GM21515 (cell line): ENCODE measurements at regions not wholly inside any gene's neighbourhood (a gene's known extent, or its start where the extent isn't known, plus 50 kb on each side); places are given as distances from the start of the nearest gene placed in this dataset.

Experiments used
- ATAC-seq: cut with Tn5 transposase; IDR thresholded peaks from one replicate; pipeline ENCODE4 v1.9.1; 2021; ENCODE audit not compliant: unreplicated experiment

DNA sequence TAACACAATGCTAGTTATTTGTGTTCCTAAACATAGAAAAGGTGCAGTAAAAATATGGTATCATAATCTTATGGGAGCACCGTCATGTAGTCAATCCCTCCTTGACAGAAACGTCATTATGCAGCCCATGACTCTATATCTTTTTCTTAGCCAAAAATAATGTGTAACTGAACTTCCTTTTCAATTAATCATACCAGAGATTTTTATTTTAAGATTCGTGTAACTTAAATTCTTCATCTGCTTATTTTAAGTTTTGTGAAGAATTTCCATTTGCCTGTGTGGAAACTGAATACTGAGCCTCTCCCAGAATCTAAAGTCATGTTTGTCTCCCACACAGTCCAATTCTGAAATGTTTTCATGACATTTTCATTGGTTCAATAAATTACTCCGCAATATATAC is 699.1 kb downstream of the KCNA4 start:
- no peak for ATAC-seq

DNA sequence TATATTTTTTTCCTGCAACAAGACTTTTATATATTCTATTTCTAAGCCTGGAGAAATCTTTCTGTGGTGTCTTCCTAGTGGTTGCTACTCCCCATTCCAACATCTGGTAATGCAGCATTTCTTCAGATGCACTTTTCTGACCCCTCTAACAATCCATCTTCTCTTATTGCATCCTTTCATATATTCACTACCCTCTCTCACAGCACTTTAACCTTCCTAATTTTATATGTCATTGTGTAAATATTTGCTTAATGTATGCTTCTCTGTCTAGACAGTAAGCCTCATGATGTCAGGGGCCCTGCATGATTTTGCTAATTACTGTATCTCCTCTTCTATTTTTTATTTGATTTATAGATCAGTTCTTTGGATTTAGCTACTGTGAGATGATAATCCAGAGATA is 701.6 kb downstream of the KCNA4 start:
- ATAC-seq = no peak

DNA sequence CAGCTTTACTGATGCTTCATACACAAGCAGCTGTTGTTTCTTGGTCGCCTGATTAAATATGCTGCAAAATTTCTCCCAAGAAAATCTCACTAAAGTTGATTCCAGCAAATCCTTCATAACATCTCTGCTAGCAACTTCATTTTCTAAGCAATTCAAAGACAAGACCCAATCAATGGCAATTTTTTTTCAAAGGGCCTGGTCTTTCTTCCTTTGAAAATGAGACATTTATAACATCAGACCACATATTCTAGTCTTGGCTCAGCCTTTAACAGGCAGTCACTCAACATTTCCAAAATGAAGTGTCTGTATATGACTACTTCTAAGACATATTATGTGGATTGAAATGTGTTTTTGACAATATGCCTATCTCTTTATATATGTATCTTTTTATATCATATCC is 702.6 kb downstream of the KCNA4 start:
- no peak for ATAC-seq

DNA sequence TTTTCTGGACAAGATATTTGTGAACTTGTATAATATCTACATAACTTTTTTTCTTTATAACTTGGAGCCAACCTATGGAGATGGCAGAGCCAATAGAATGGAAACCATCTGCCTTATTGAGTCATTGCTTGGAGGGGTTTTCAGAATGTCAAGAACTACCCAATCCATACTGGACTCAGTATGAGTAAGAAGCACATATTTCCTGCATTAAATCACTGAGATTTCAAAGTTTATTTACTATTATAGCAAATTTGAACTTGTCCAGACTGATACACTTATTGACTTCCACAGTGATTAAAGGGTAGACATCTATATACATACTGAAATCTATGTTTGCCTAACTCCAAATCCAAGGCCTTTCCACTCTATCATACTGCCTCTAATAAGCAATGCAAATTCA is 704.0 kb downstream of the KCNA4 start:
- no peak for ATAC-seq

DNA sequence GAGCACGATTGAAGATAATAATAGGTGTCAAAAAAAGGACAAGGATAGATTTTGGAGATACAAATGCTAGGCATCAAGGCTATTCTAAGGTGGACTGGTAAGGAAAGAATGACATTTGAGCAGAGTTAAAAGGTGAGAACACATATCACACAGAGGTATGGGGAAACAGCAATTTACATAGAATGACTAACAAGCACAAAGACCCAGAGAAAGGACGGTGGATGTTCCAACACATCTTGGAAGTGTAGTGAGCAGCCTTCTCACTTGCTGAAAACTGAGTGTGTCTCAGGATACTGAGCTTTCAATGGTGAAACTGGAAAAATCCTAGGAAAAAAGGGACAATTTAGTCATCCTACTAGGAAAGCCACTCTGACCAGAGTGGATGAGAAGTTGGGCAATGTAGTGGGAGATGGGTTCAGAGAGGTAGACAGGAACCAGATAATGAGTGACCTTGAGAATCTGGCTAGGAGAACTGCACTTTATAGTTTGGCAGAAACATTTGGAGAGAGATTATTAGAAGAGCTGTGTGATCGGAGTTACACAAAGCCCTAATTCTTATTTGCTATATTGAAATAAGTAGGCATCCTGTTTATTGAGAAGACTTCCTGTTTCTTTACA is 706.0 kb downstream of the KCNA4 start:
- ATAC-seq = no peak

DNA sequence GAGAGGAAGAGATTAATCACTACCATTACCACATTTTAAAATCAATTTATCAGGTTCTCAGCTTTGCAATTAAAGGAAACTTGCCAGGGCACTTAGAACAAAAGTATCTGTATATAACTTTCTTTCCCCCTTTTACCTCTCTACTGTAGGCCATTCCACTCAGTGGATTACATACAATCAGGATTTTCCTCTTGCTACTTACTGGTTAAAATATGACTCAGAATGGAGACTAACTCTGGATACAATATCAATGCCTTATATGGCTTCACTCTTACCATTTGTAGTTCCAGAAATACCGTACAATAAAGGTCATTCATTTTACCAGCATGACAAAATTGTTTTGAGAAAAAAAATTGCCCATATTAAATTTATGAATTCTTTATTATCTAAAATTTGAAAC is 706.8 kb downstream of the KCNA4 start:
- no peak for ATAC-seq

DNA sequence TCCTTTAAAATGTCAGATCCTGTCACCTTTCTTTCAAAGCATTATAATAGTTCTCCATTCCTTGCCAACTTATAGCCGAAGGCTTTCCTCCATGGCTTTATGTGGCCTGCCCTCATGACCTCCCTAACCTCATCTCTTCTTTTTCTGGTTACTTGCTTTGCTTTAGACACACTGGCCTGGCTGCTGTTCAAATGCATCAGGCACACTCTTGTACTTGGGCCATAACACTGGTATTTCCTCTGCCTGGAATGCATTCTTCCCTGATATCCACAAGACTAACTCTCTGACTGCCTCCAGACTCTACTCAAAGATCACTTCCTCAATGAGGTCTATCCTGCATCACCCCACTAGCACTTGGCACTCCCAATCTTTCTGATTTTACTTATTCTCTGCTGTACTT is 710.3 kb downstream of the KCNA4 start:
- no peak for ATAC-seq

DNA sequence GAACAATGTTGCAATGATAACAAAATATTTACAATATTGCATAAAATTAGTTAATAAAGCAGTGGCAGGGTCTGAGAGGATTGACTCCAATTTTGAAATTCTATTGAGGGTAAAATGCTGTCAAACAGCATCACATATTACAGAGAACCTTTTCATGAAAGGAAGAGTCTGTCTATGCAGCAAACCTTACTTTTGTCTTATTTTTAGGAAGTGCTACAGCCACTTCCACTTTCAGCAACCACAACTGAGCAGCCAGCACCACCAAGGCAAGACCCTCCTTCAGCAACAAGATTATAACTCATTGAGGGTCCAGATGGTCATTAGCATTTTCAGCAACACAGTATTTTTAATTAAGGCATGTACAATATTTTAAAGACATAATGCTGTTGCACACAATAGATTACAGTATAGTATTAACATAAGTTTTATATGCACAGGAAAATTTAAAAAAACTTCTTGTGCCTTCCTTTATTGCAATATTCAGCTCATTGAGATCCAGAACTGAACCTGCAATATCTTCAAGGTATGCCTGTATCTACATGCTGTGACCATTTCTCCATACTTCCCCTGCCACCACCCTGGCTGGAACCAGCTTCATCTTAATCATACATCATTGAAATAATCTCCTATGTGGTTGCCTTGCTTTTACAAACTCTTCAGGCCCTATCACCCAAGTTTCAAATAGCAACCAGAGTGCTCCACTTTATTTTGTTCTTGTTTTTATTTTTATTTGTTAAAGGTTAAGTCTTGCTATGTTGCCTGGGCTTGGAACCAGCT is 711.2 kb downstream of the KCNA4 start:
- no peak for ATAC-seq

DNA sequence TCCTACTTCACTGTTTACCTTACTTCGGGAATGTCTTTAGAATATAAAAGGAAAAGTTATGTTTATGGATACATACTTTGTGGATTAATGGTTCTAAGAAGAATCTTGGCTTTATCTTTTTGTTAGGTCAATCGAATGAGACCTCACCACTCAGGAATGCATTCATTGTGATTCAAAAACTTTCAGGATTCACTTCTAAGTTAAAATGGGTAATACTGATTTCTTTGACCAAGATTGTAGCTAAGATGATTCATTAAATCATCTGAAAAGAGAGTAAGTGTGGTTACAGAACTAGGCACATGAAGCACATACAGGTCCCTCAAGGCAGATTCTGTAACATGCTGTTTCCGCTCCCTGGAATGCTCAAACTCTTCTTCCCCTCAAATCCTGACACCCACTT is 716.4 kb downstream of the KCNA4 start:
- no peak for ATAC-seq

DNA sequence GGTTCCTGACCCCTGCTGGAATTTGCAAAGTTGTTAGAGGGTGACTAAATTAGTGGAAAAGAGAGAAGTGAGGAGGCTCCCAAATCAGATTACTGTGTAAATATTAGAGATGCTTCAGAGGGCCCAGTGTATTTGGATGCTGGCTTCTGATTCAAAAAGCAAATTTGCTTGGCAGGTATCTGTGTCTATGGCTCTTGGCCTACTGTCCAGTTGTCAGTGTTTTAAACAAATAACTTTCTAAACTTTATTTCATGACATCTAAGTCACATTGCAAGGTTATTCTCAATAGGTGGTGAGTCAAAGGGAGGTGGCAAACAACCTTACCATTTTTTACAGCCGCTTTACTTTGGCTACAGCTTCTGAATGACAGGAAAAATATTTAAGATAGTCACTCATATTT is 720.1 kb downstream of the KCNA4 start:
- ATAC-seq = no peak

DNA sequence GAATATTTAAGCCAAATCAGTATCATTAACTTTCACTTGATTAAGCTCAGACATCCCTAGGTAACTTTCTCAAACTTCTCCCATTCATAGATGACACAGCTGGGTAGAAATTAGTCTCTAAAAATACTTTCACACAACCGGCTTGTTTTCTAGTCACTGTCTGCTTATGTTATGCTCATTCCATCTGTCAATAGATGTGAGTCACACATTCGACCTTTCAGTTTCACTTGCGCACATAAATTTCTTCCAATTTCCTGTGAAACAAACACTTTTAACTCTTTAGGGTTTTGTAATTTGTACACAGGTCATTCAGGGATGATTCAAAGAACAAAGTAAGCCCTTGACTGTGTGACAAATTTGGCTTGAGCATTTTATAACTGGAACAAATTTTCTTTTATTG is 723.0 kb downstream of the KCNA4 start:
- peak; percentile 90 for ATAC-seq

DNA sequence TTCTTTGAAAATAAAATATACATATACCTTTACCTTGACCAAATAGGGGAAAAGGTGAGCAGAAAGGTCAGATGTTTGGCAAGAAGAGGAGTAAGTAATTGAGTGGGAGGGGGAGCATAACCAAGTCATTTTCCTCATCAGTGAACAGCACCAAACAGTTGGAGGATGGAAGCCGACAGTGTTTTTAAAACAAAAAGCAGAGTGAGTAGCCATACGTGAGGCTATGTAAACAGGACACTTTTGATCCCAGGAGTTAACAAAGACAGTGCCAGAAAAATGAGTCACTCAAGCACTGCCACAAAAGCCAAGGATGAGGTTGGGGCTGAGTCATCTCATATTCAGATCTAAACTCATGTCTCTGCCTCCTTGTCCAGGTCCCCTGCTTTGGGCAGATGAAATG is 734.7 kb downstream of the KCNA4 start:
- ATAC-seq = no peak

DNA sequence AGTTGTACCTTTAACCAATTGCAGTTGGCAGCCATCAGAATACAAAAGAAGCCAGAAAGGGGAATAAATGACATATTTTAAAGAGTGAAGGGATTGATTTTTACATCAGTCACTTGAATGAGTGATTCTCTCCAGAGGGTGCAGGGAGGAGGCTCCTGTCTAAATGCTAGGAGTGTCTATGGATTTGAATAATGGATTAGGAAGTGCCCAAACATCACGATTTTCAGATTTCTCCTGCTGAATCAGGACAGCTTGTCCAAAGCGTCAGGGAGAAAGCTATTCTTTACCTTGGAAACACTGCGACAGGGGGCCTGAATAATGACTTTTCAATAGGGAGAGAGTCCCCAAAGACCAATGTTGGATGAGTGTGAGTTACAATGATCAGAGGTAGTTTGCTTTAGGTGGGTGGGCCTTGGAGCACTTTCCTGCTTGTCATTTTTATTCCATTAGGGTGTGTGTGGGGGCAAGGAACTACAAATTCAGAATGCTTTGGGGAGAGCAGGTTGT is 735.5 kb downstream of the KCNA4 start:
- no peak for ATAC-seq

DNA sequence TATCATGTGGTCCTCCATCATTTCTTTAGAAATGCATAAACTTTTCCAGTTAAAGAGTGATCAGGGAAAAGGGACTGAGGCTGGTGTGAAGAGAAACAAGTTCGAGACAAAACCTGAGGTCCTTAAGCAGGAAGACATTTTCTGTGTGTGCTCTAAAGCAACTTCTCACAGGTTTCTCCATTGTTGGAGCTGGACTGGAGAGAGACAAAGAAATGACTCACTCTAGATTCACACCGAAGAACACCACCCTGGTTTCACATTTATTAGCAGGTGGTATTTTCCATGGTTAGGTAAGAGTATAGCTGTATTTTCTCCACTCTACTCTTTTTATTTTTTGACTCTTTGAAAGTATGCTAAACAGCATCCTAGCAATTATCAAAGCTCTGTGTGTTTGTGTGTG is 736.4 kb downstream of the KCNA4 start:
- ATAC-seq = no peak

DNA sequence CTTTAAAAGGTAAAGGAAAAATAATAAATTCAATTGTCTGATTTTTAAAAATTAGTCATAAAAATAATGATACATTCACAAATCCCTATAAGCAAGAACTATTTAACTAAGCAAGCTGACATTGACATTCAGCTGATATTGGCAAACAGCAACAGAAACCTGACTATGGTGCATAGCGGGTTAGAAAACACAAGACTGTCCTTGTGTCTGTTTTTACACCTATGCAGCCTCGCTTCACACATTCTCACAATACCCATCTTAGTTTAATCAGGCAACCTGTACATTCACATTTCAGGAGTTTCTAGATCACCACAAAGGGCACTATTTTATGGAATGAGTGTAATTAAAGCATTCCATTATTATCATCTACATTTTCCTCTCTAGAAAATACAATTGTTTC is 737.1 kb downstream of the KCNA4 start:
- no peak for ATAC-seq

DNA sequence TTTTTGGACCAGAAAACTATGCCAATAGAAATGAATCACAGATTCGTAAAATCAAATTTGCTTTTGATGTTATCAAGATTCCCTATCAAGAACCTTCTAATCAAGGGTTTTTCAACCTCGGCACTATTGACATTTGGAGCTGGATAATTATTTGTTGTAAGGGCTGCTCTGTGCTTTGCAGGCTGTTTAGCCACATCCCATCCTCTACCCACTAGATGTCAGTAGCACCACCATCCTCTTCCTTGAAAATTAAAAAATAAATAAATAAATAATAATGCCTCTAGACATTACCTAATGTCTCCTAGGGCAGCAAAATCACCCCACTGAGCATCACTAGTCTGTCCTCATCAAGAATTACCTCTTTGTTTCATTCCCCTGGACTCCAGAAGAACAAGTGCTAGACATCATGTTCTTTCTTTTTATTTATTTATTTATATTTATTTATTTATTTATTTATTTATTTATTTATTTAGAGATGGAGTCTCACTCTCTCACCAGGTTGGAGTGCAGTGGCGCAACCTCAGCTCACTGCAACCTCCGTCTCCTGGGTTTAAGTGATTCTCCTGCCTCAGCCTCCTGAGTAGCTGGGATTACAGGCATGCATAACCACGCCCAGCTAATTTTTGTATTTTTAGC is 744.7 kb downstream of the KCNA4 start:
- ATAC-seq = no peak

DNA sequence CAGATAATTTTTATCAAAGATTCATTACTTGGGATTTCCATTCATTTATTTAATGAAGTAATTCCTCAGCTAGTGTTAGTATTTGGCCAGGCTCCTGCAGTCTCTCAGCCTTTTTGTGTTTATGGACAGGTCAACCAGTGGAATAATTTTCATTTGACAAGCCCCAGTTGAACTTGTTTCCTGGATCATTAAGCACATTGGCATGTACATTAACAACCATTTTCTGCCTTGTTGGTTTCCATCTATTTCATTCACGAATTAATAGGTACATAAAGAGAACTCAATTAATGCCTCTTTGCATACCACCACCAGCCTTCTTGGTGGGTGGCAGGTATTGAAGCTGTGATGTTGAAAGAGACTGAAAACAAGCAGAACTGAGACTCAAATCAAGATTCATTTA is 745.2 kb downstream of the KCNA4 start:
- no peak for ATAC-seq

DNA sequence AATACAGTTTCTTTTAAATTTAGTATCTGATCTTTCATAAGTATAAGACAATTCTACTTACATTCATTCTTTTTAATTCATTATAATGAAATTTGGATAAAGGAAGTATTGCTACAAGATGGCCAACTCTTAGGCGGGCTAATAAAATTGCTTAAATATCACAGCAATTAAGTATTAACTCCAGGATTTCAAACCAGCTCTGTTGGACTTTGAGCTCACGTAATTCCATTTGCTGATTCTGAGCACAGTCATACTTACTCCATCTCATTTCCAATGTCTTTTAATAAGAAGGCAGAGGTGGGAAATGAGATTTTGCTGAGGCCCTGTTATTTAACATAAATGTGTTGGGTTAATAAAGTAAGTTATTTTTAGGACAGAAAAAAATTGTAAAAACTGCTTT is 748.1 kb downstream of the KCNA4 start:
- ATAC-seq = no peak

DNA sequence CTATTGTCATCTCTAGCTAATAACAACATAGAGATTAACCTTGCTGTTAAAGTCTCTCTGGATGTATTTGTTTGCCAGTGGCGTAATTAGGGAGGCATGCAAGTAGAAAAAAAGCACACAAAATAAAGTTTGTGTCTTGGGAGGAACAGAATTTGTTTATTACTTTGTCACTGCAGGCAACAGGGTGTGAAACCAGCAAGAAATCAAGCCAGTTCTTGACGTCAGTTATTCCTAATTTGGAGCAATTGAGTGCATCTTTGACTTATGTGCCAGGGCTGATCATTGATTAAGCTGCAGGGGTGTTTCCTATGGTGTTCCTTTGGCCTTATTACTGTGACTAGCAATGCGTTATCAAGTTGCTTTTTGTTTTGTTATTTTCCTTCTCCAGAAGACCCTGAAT is 751.0 kb downstream of the KCNA4 start:
- no peak for ATAC-seq

DNA sequence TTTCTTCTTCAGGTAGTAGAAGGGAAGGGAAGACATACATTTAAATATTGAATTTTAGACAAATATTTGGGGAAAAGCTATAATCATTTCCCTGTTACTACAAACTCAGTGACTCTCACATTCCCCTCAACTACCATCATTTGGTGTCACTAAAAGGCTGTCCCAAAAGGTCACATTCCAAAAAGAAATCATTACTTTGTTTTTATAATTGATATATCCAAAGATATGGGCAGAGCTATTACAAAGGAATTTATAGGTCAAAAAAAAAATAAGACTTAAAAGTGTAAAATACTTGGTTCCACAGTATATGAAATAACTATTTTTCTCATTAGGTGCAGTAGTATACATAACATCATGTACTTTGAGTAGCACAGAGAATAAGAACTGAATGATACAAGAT is 751.4 kb downstream of the KCNA4 start:
- ATAC-seq = no peak

DNA sequence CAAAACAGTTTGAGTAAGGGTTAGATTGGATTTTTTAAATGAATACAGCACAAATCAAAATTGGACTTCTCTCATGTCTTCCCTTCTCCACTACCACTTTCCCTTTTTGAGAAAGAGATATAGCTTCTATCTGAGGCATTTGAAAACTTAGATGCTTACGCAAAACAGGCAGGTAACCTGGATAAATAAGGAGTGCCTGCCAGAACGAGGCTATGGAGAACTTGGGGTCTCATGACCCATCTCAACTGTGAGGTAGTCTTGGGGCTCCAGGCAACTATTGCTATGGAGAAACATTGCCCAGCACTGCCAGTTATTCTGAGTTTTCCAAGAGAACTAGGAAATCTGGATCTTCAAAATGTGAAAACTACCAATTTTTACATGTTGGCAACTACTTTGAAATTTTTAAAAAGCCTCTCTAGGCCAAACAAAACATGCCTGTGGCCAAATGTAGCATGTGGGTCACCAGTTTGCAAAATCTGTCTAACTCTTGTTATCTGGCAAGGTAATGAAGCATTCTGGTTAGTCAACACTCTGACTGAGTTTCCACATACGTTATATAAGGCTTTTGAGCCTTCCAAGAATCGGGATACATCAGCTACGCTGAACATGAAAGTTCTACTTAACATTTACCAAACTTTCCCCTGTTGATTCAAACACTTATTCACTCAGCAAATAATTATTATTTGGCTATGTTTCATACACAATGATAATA is 752.7 kb downstream of the KCNA4 start:
- ATAC-seq = no peak

DNA sequence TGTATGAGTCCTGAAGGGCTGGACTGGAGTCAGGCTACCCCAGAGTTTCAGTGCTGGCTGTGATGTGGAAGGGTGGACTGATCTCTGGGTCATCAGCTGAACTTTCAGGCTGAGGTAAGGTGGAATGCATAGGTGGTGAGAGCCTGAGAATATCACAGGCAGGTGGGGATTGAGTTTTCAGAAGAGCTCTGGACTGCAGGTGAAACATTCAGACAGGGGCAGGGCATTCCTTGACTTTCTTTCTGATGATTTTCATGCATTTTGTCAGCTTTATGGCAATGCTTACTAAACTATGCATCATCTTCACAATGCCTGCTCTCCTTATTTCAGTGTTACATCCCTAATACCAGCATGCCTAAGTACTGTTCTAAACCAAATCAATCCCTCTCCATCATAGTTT is 755.0 kb downstream of the KCNA4 start:
- no peak for ATAC-seq
